ENCODE measurements at regions not wholly inside any gene's neighbourhood (a gene's known extent, or its start where the extent isn't known, plus 50 kb on each side); places are given as distances from the start of the nearest gene placed in this dataset.

GRCh38 chr3:95506174-95506573 is 1308.2 kb upstream of the EPHA6 start:
- H3K4me3 ChIP-seq (ENCODE audit: low read depth, low read length) = no peak overlapping the region
- TF ChIP-seq CTCF (IDR thresholded peaks at IDR 0.05; ENCODE audit: borderline replicate concordance, insufficient read depth, low read depth, low read length) = no peak

- no peak overlapping the region for H3K4me3 ChIP-seq (ENCODE audit: low read depth, low read length)
- TF ChIP-seq CTCF (IDR thresholded peaks at IDR 0.05; ENCODE audit: borderline replicate concordance, insufficient read depth, low read depth, low read length) = no peak
Observed at GRCh38 chr3:95508124-95508523, 1306.3 kb upstream of the EPHA6 start.

GRCh38 chr3:95511828-95512227 is 1302.6 kb upstream of the EPHA6 start:
- no peak overlapping the region for H3K4me3 ChIP-seq (ENCODE audit: low read depth, low read length)
- TF ChIP-seq CTCF (IDR thresholded peaks at IDR 0.05; ENCODE audit: borderline replicate concordance, insufficient read depth, low read depth, low read length) = no peak

GRCh38 chr3:95514260-95514659 is 1300.1 kb upstream of the EPHA6 start:
- no peak for TF ChIP-seq CTCF (IDR thresholded peaks at IDR 0.05; ENCODE audit: borderline replicate concordance, insufficient read depth, low read depth, low read length)
- no peak overlapping the region for H3K4me3 ChIP-seq (ENCODE audit: low read depth, low read length)

GRCh38 chr3:95521396-95521795 is 1293.0 kb upstream of the EPHA6 start:
- no peak overlapping the region for H3K4me3 ChIP-seq (ENCODE audit: low read depth, low read length)
- no peak for TF ChIP-seq CTCF (IDR thresholded peaks at IDR 0.05; ENCODE audit: borderline replicate concordance, insufficient read depth, low read depth, low read length)

- no peak for TF ChIP-seq CTCF (IDR thresholded peaks at IDR 0.05; ENCODE audit: borderline replicate concordance, insufficient read depth, low read depth, low read length)
- no peak overlapping the region for H3K4me3 ChIP-seq (ENCODE audit: low read depth, low read length)
Observed at GRCh38 chr3:95522449-95522848, 1291.9 kb upstream of the EPHA6 start.

GRCh38 chr3:95539950-95540483 is 1274.4 kb upstream of the EPHA6 start:
- no peak for TF ChIP-seq CTCF (IDR thresholded peaks at IDR 0.05; ENCODE audit: borderline replicate concordance, insufficient read depth, low read depth, low read length)
- H3K4me3 ChIP-seq (ENCODE audit: low read depth, low read length) = no peak overlapping the region

All from GM12875 (cell line).